KG1 (cell line): ENCODE measurements at regions not wholly inside any gene's neighbourhood (a gene's known extent, or its start where the extent isn't known, plus 50 kb on each side); places are given as distances from the start of the nearest gene placed in this dataset.

Source experiments
- DNase-seq: peaks from one replicate; lab custom pipeline; 2025; lab: John Stamatoyannopoulos, UW

- DNase-seq, result no peak
Observed at GRCh38 chr1:30419831-30420230, 303.6 kb downstream of the MATN1 start.

- no peak for DNase-seq
Observed at GRCh38 chr1:30418939-30419720, 304.3 kb downstream of the MATN1 start.

GRCh38 chr1:30418061-30418938 is 305.1 kb downstream of the MATN1 start:
- no peak for DNase-seq

- no peak for DNase-seq
Observed at GRCh38 chr1:30417701-30418046, 305.7 kb downstream of the MATN1 start.

GRCh38 chr1:30417001-30417700 is 306.2 kb downstream of the MATN1 start:
- no peak for DNase-seq

- no peak for DNase-seq
Observed at GRCh38 chr1:30416221-30416820, 307.1 kb downstream of the MATN1 start.

- DNase-seq, result no peak
Observed at GRCh38 chr1:30415171-30415940, 308.0 kb downstream of the MATN1 start.

- no peak for DNase-seq
Observed at GRCh38 chr1:30414851-30415165, 308.6 kb downstream of the MATN1 start.

GRCh38 chr1:30414086-30414850 is 309.1 kb downstream of the MATN1 start:
- no peak for DNase-seq

- no peak for DNase-seq
Observed at GRCh38 chr1:30413606-30414005, 309.8 kb downstream of the MATN1 start.

- no peak for DNase-seq
Observed at GRCh38 chr1:30413111-30413440, 310.3 kb downstream of the MATN1 start.

GRCh38 chr1:30412241-30413110 is 310.9 kb downstream of the MATN1 start:
- no peak for DNase-seq

- DNase-seq, result no peak
Observed at GRCh38 chr1:30411206-30411605, 312.2 kb downstream of the MATN1 start.

- DNase-seq, result no peak
Observed at GRCh38 chr1:30410153-30410851, 313.1 kb downstream of the MATN1 start.

- no peak for DNase-seq
Observed at GRCh38 chr1:30409476-30410152, 313.8 kb downstream of the MATN1 start.

GRCh38 chr1:30407865-30408580 is 315.4 kb downstream of the MATN1 start:
- no peak for DNase-seq

- DNase-seq, result no peak
Observed at GRCh38 chr1:30406996-30407864, 316.2 kb downstream of the MATN1 start.
